Neural cell (in vitro differentiated cells): ENCODE measurements at regions not wholly inside any gene's neighbourhood (a gene's known extent, or its start where the extent isn't known, plus 50 kb on each side); places are given as distances from the start of the nearest gene placed in this dataset.
"Not testable (repeated sequence)": the region's sequence is repeated elsewhere in the genome, so short reads cannot be mapped to it uniquely, and the experiment has no call there.

Source experiments
- H2AFZ ChIP-seq: fragments of 200-600, 300-800 bp; sonication (generic), shearing (Covaris generic); 2 replicates; pipeline ENCODE4 v1.6.0; 2014; ENCODE audit warnings: low read depth, mild to moderate bottlenecking, antibody characterized with exemption, low read length, moderate library complexity
- H3F3A ChIP-seq: fragments of 200-600 bp; shearing (Covaris generic); 2 replicates; pipeline ENCODE4 v1.6.1; 2016; ENCODE audit warnings: mild to moderate bottlenecking, moderate library complexity, mixed read lengths, antibody characterized with exemption, low read length; ENCODE audit not compliant: insufficient read depth, poor library complexity, severe bottlenecking
- H3K27ac ChIP-seq: fragments of 200-600, 300-800 bp; sonication (generic), shearing (Covaris generic); 2 replicates; pipeline ENCODE4 v1.5.1; 2014; ENCODE audit warnings: mild to moderate bottlenecking, low read length, moderate library complexity
- H3K27me3 ChIP-seq: fragments of 300-800, 200-600 bp; sonication (generic), shearing (Covaris generic); 2 replicates; pipeline ENCODE4 v1.6.0; 2014; ENCODE audit warnings: mild to moderate bottlenecking, low read depth, low read length, moderate library complexity; ENCODE audit not compliant: insufficient read depth
- H3K36me3 ChIP-seq: fragments of 300-800, 200-600 bp; sonication (generic), shearing (Covaris generic); 2 replicates; pipeline ENCODE4 v1.5.1; 2014; ENCODE audit warnings: mild to moderate bottlenecking, antibody characterized with exemption, low read length, moderate library complexity; ENCODE audit not compliant: insufficient read depth
- H3K4me2 ChIP-seq: fragments of 300-800, 200-600 bp; sonication (generic), shearing (Covaris generic); 2 replicates; pipeline ENCODE4 v1.6.0; 2014; ENCODE audit warnings: mild to moderate bottlenecking, low read length
- H3K4me3 ChIP-seq: fragments of 300-800, 200-600 bp; sonication (generic), shearing (Covaris generic); 2 replicates; pipeline ENCODE4 v1.5.1; 2014; ENCODE audit warnings: mild to moderate bottlenecking, low read length, moderate library complexity
- H3K79me2 ChIP-seq: fragments of 200-600 bp; shearing (Covaris generic); replicated peaks from 2 replicates; pipeline ENCODE4 v1.6.0; 2014; ENCODE audit warnings: mild to moderate bottlenecking, low read length, moderate library complexity; ENCODE audit not compliant: insufficient read depth
- H3K9ac ChIP-seq: fragments of 300-800, 200-600 bp; sonication (generic), shearing (Covaris generic); 2 replicates; pipeline ENCODE4 v1.6.1; 2016; ENCODE audit warnings: mild to moderate bottlenecking, low read length, mixed read lengths
- H3K9me2 ChIP-seq: fragments of 200-600 bp; shearing (Covaris generic); 2 replicates; pipeline ENCODE4 v1.6.1; 2016; ENCODE audit warnings: mild to moderate bottlenecking, low read length, mixed read lengths; ENCODE audit not compliant: insufficient read depth
- H3K9me3 ChIP-seq: fragments of 200-600, 300-800 bp; sonication (generic), shearing (Covaris generic); 2 replicates; pipeline ENCODE4 v1.6.1; 2016; ENCODE audit warnings: mild to moderate bottlenecking, mixed run types, low read length, moderate library complexity, mixed read lengths
- H4K20me1 ChIP-seq: fragments of 200-600 bp; shearing (Covaris generic); 2 replicates; pipeline ENCODE4 v1.6.1; 2016; ENCODE audit warnings: mild to moderate bottlenecking, mixed run types; ENCODE audit not compliant: insufficient read depth
- CTCF ChIP-seq: fragments of 450-650 bp; IDR thresholded peaks from 2 replicates; pipeline ENCODE4 v1.5.1; 2014; ENCODE audit warnings: antibody characterized with exemption, mild to moderate bottlenecking, moderate library complexity; ENCODE audit not compliant: poor library complexity, severe bottlenecking
- EP300 ChIP-seq: fragments of 450-650 bp; conservative IDR thresholded peaks from 2 replicates; pipeline ENCODE4 v1.6.1; 2014; ENCODE audit warnings: antibody characterized with exemption, mild to moderate bottlenecking, moderate library complexity; ENCODE audit not compliant: poor library complexity, severe bottlenecking
- EZH2 ChIP-seq: fragments of 200-600, 300-800 bp; shearing (Covaris generic), sonication (generic); IDR thresholded peaks from 2 replicates; pipeline ENCODE4 v1.6.1; 2014; ENCODE audit warnings: antibody characterized with exemption, low read length, borderline replicate concordance, mild to moderate bottlenecking; ENCODE audit not compliant: insufficient read depth, poor library complexity, severe bottlenecking
- MXI1 ChIP-seq: fragments of 450-650 bp; conservative IDR thresholded peaks from 2 replicates; pipeline ENCODE4 v1.6.1; 2014; ENCODE audit warnings: antibody characterized with exemption, mild to moderate bottlenecking; ENCODE audit not compliant: poor library complexity, severe bottlenecking
- POLR2AphosphoS5 ChIP-seq: IDR thresholded peaks from 2 replicates; pipeline ENCODE4 v1.6.1; 2012
- RAD21 ChIP-seq: fragments of 450-650 bp; conservative IDR thresholded peaks from 2 replicates; pipeline ENCODE4 v1.6.1; 2014; ENCODE audit warnings: antibody characterized with exemption, mild to moderate bottlenecking, moderate library complexity
- REST ChIP-seq: IDR thresholded peaks from 2 replicates; pipeline ENCODE4 v1.6.1; 2012; ENCODE audit warnings: borderline replicate concordance
- TAF1 ChIP-seq: IDR thresholded peaks from 2 replicates; pipeline ENCODE4 v1.6.1; 2012; ENCODE audit warnings: low read depth

- no peak overlapping the region for H3K9ac ChIP-seq
Observed at GRCh38 chr11:23884341-23884740, 612.5 kb upstream of the LUZP2 start.

GRCh38 chr11:23885801-23886200, 611.1 kb upstream of the LUZP2 start:
- Histone ChIP-seq H3K9me3 (no peaks in the 10 kb centered on the region), H3K4me3 (no peak overlapping the region), H3F3A (no peaks in the 10 kb centered on the region), H2AFZ (no peak overlapping the region), H3K9me2 (no peaks in the 10 kb centered on the region), H3K79me2 (no peaks in the 10 kb centered on the region), H3K9ac (no peak overlapping the region), H3K27me3 (no peaks in the 10 kb centered on the region), H3K27ac (no peak overlapping the region), H4K20me1 (no peaks in the 10 kb centered on the region), H3K4me2 (no peak overlapping the region), H3K36me3 (no peaks in the 10 kb centered on the region)
- TF ChIP-seq POLR2AphosphoS5 (no peak), REST (no peak), CTCF (no peak), EZH2 (no peak), RAD21 (no peak), TAF1 (no peak), EP300 (no peak), MXI1 (no peak)

More at GRCh38 chr11:23884341-23884740, 612.5 kb upstream of the LUZP2 start:
- H3K4me3 ChIP-seq = no peak overlapping the region
- no peak overlapping the region for H3K4me2 ChIP-seq
- no peak overlapping the region for H2AFZ ChIP-seq
- H3K79me2 ChIP-seq = no peaks in the 10 kb centered on the region
- TF ChIP-seq MXI1 = no peak
- TF ChIP-seq CTCF = no peak
- TF ChIP-seq EZH2 = no peak
- no peaks in the 10 kb centered on the region for H4K20me1 ChIP-seq
- H3K27me3 ChIP-seq = no peaks in the 10 kb centered on the region
- H3K27ac ChIP-seq = no peak overlapping the region
- no peaks in the 10 kb centered on the region for H3F3A ChIP-seq
- H3K36me3 ChIP-seq = no peaks in the 10 kb centered on the region
- no peaks in the 10 kb centered on the region for H3K9me3 ChIP-seq
- no peaks in the 10 kb centered on the region for H3K9me2 ChIP-seq

- H2AFZ ChIP-seq, H3K4me2 ChIP-seq, H3K79me2 ChIP-seq, H3K4me3 ChIP-seq, H3F3A ChIP-seq, H3K9me2 ChIP-seq, H3K9me3 ChIP-seq, H3K27me3 ChIP-seq, H3K9ac ChIP-seq, H3K27ac ChIP-seq, H4K20me1 ChIP-seq, H3K36me3 ChIP-seq: not testable (repeated sequence)
Observed at GRCh38 chr11:23887122-23887521, 609.7 kb upstream of the LUZP2 start.
